Transverse colon (tissue), 4 donors: ENCODE measurements at regions not wholly inside any gene's neighbourhood (a gene's known extent, or its start where the extent isn't known, plus 50 kb on each side); places are given as distances from the start of the nearest gene placed in this dataset.

Experiments
- POLR2AphosphoS5 ChIP-seq, 3 donors: sonication (generic); formaldehyde crosslinking; IDR thresholded peaks; one replicate each; pipeline ENCODE4 v1.6.1; 2016; ENCODE audit warnings: antibody characterized with exemption in 3 of 3
- TF ChIP-seq, protein P1 (sequence below), 5 experiments: fragments of 200-600 bp in 3 of 5; fragments of 450-650 bp in 2 of 5; sonication (generic) in 3 of 5; IDR thresholded peaks; 1 replicate in 2 of 5; 2 replicates in 3 of 5; pipeline ENCODE4 v1.5.1; 2016 to 2017; ENCODE audit warnings: antibody characterized with exemption in 5 of 5, inconsistent platforms in 3 of 5, mild to moderate bottlenecking in 2 of 5, moderate library complexity in 1 of 5

DNA sequence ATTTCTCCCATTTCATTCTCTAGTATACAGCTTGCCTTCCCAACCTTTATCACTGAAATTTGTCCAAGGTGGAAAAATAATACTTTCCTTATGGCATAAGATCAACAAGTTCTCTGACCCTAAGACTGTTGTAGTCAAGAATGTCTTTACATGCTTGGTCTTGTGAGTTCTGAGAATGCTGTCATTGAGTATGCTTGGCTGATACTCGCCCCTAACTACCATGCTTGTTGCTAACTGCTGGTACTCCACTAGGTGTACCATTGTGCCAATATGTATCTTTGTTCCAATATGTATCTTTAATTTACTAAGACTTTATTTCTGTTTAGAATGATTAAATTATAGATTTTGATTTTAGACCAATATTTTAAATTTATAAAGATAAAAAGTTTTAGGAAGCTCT lies 796.4 kb downstream of the PCDH7 start:
- TF ChIP-seq, protein P1, sequence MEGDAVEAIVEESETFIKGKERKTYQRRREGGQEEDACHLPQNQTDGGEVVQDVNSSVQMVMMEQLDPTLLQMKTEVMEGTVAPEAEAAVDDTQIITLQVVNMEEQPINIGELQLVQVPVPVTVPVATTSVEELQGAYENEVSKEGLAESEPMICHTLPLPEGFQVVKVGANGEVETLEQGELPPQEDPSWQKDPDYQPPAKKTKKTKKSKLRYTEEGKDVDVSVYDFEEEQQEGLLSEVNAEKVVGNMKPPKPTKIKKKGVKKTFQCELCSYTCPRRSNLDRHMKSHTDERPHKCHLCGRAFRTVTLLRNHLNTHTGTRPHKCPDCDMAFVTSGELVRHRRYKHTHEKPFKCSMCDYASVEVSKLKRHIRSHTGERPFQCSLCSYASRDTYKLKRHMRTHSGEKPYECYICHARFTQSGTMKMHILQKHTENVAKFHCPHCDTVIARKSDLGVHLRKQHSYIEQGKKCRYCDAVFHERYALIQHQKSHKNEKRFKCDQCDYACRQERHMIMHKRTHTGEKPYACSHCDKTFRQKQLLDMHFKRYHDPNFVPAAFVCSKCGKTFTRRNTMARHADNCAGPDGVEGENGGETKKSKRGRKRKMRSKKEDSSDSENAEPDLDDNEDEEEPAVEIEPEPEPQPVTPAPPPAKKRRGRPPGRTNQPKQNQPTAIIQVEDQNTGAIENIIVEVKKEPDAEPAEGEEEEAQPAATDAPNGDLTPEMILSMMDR (IDR thresholded peaks at IDR 0.05) = no peak
- TF ChIP-seq POLR2AphosphoS5 (IDR thresholded peaks at IDR 0.05) = no peak
